Liver (tissue), 8 donors: ENCODE measurements at regions not wholly inside any gene's neighbourhood (a gene's known extent, or its start where the extent isn't known, plus 50 kb on each side); places are given as distances from the start of the nearest gene placed in this dataset.

ENCODE experiments used
- DNase-seq: peaks from one replicate; pipeline ENCODE4 v3.0.0-alpha.2; 2017; ENCODE audit warnings: low spot score
- H3K27ac ChIP-seq, 2 donors: one replicate each; pipeline ENCODE4 v1.7.0; 2013; ENCODE audit warnings: inconsistent platforms in 2 of 2, low read length in 2 of 2, control low read depth in 1 of 2, low read depth in 1 of 2, mild to moderate bottlenecking in 1 of 2
- H3K27me3 ChIP-seq, 4 donors: one replicate each; pipeline versions ENCODE4 v1.6.1 to v1.7.0; 2013; ENCODE audit warnings: low read length in 3 of 4, inconsistent platforms in 1 of 4, mild to moderate bottlenecking in 1 of 4, moderate library complexity in 1 of 4; ENCODE audit not compliant: control insufficient read depth in 4 of 4, insufficient read depth in 4 of 4
- H3K36me3 ChIP-seq, 4 donors: one replicate each; pipeline versions ENCODE4 v1.6.1 to v1.7.0; 2013; ENCODE audit warnings: low read length in 3 of 4, mild to moderate bottlenecking in 3 of 4, low read depth in 1 of 4, moderate library complexity in 1 of 4; ENCODE audit not compliant: control insufficient read depth in 4 of 4, insufficient read depth in 3 of 4
- H3K4me1 ChIP-seq, 4 donors: one replicate each; pipeline versions ENCODE4 v1.6.1 to v1.7.0; 2013; ENCODE audit warnings: low read length in 3 of 4, mild to moderate bottlenecking in 3 of 4, moderate library complexity in 1 of 4; ENCODE audit not compliant: control insufficient read depth in 4 of 4, insufficient read depth in 4 of 4
- H3K4me3 ChIP-seq, 3 donors: one replicate each; pipeline versions ENCODE4 v1.6.1 to v1.7.0; 2013; ENCODE audit warnings: low read length in 3 of 3, control low read depth in 1 of 3, low read depth in 1 of 3, mild to moderate bottlenecking in 1 of 3
- H3K9ac ChIP-seq, 2 donors: one replicate each; pipeline ENCODE4 v1.7.0; 2013; ENCODE audit warnings: low read length in 2 of 2, mild to moderate bottlenecking in 2 of 2, moderate library complexity in 2 of 2, control low read depth in 1 of 2, low read depth in 1 of 2
- H3K9me3 ChIP-seq, 4 donors: one replicate each; pipeline versions ENCODE4 v1.6.1 to v1.7.0; 2013; ENCODE audit warnings: low read length in 3 of 4; ENCODE audit not compliant: control insufficient read depth in 4 of 4
- EGR1 ChIP-seq, 2 donors: IDR thresholded peaks; 2 replicates each; pipeline ENCODE4 v1.6.1; 2016 to 2018; ENCODE audit warnings: antibody characterized with exemption in 2 of 2, low read depth in 2 of 2
- FOXA1 ChIP-seq: IDR thresholded peaks from 2 replicates; pipeline ENCODE4 v1.6.1; 2016; ENCODE audit warnings: antibody characterized with exemption
- FOXA2 ChIP-seq: IDR thresholded peaks from 2 replicates; pipeline ENCODE4 v1.6.1; 2016; ENCODE audit warnings: antibody characterized with exemption
- GABPA ChIP-seq, 2 donors: IDR thresholded peaks in 1 of 2; conservative IDR thresholded peaks in 1 of 2; 2 replicates each; pipeline ENCODE4 v1.6.1; 2016; ENCODE audit warnings: antibody characterized with exemption in 2 of 2, mild to moderate bottlenecking in 1 of 2, moderate library complexity in 1 of 2
- HNF4A ChIP-seq, 2 donors: conservative IDR thresholded peaks; 2 replicates each; pipeline ENCODE4 v1.6.1; 2016; ENCODE audit warnings: antibody characterized with exemption in 2 of 2, mild to moderate bottlenecking in 2 of 2
- HNF4G ChIP-seq: IDR thresholded peaks from 2 replicates; pipeline ENCODE4 v1.6.1; 2016; ENCODE audit warnings: antibody characterized with exemption
- JUND ChIP-seq, 2 donors: IDR thresholded peaks; 2 replicates each; pipeline ENCODE4 v1.6.1; 2016; ENCODE audit warnings: antibody characterized with exemption in 2 of 2
- NR2F2 ChIP-seq: IDR thresholded peaks from 2 replicates; pipeline ENCODE4 v1.6.1; 2016; ENCODE audit warnings: antibody characterized with exemption
- RAD21 ChIP-seq, 2 donors: IDR thresholded peaks; 2 replicates each; pipeline ENCODE4 v1.6.1; 2016; ENCODE audit warnings: antibody characterized with exemption in 2 of 2, mild to moderate bottlenecking in 2 of 2
- RXRA ChIP-seq, 2 donors: IDR thresholded peaks; 2 replicates each; pipeline ENCODE4 v1.6.1; 2017 to 2018; ENCODE audit warnings: antibody characterized with exemption in 2 of 2, mild to moderate bottlenecking in 1 of 2
- SP1 ChIP-seq: IDR thresholded peaks from 2 replicates; pipeline ENCODE4 v1.6.1; 2018; ENCODE audit warnings: antibody characterized with exemption, mild to moderate bottlenecking
- YY1 ChIP-seq: IDR thresholded peaks from 2 replicates; pipeline ENCODE4 v1.6.1; 2016; ENCODE audit warnings: antibody characterized with exemption, mild to moderate bottlenecking
- WGBS: extraction: QIAGEN DNeasy Blood & Tissue Kit; methylation state at CpG from one replicate; pipeline ENCODE4 v1.1.7; 2013; 5-methylcytosine and 5-hydroxymethylcytosine counted together
- TF ChIP-seq, protein P1 (sequence below): IDR thresholded peaks from 2 replicates; pipeline ENCODE4 v1.6.1; 2016; ENCODE audit warnings: antibody characterized with exemption
- TF ChIP-seq, protein P2 (sequence below): IDR thresholded peaks from 2 replicates; pipeline ENCODE4 v1.6.1; 2016; ENCODE audit warnings: antibody characterized with exemption, mild to moderate bottlenecking
- TF ChIP-seq, protein P3 (sequence below): IDR thresholded peaks from 2 replicates; pipeline ENCODE4 v1.6.1; 2016; ENCODE audit warnings: antibody characterized with exemption
- TF ChIP-seq, protein P4 (sequence below): fragments of 150-350 bp; IDR thresholded peaks from 2 replicates; pipeline ENCODE4 v1.5.1; 2017; ENCODE audit warnings: improper control_type of control experiment, low read depth, low read length; ENCODE audit not compliant: missing input control
- TF ChIP-seq, protein P5 (sequence below): IDR thresholded peaks from 2 replicates; pipeline ENCODE4 v1.6.1; 2016; ENCODE audit warnings: antibody characterized with exemption
- donor health status: healthy.
- donor health status: healthy.
- donor health status: healthy.
- donor health status: healthy.
- donor health status: healthy.

DNA sequence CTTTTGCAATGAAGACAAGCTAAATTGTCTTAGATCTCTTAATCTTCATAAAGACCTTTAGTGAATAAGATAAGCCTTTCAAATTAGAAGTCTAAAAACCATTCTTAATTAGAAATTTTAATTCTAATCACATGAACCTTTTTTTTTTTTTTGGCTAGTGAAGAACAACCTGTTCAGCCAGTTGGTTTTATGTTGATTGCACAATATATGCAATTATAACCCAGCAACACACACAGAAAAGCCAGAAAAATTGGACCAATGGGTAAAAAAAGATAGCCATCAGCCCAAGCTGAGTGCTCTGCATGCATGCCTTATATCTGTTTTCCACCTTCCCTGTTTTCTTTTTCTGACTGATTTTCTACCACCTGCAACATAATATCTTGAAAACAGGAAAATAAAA is 252.2 kb downstream of the SYT10 start:
- Histone ChIP-seq H3K27ac (no peak overlapping the region), H3K36me3 (no peaks in the 10 kb centered on the region), H3K4me3 (no peak overlapping the region), H3K9ac (no peak overlapping the region), H3K9me3 (peaks cover 0 to 3% (median 0%) of the 10 kb centered on the region in 4 donors), H3K4me1 (no peaks in the 10 kb centered on the region), H3K27me3 (no peaks in the 10 kb centered on the region)
- TF ChIP-seq NR2F2, result no peak
- DNase-seq, result no peak

DNA sequence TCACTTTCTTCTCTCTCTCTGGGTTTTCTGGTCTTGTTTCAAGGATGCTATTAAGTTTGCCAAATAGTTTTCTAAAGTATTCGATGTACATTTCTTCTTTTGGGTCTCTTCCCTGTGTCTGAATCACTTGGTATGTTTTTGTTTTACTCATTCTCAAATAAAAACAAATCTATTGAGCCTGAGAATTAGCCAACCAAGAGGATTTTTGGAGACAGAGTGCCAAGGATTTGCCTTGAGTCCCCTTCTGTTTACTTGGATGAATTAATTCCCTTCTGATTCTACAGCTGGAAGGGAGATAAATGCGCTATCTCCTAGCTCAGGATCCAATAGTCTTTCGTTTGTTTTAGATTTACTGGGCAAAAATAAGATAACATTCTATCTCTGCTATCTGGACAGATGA is 255.5 kb downstream of the SYT10 start:
- Histone ChIP-seq H3K4me1 (no peaks in the 10 kb centered on the region), H3K36me3 (no peaks in the 10 kb centered on the region), H3K27me3 (no peaks in the 10 kb centered on the region), H3K9ac (no peak overlapping the region), H3K4me3 (no peak overlapping the region), H3K9me3 (peaks cover 0 to 3% (median 0%) of the 10 kb centered on the region in 4 donors), H3K27ac (no peak overlapping the region)
- no peak for TF ChIP-seq EGR1 (IDR thresholded peaks at IDR 0.05; ENCODE audit: low read depth in 2 of 2)
- no peak for TF ChIP-seq NR2F2
- TF ChIP-seq YY1, result no peak
- no peak for TF ChIP-seq SP1
- TF ChIP-seq, protein P1, sequence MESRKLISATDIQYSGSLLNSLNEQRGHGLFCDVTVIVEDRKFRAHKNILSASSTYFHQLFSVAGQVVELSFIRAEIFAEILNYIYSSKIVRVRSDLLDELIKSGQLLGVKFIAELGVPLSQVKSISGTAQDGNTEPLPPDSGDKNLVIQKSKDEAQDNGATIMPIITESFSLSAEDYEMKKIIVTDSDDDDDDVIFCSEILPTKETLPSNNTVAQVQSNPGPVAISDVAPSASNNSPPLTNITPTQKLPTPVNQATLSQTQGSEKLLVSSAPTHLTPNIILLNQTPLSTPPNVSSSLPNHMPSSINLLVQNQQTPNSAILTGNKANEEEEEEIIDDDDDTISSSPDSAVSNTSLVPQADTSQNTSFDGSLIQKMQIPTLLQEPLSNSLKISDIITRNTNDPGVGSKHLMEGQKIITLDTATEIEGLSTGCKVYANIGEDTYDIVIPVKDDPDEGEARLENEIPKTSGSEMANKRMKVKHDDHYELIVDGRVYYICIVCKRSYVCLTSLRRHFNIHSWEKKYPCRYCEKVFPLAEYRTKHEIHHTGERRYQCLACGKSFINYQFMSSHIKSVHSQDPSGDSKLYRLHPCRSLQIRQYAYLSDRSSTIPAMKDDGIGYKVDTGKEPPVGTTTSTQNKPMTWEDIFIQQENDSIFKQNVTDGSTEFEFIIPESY, result no peak
- TF ChIP-seq, protein P2, sequence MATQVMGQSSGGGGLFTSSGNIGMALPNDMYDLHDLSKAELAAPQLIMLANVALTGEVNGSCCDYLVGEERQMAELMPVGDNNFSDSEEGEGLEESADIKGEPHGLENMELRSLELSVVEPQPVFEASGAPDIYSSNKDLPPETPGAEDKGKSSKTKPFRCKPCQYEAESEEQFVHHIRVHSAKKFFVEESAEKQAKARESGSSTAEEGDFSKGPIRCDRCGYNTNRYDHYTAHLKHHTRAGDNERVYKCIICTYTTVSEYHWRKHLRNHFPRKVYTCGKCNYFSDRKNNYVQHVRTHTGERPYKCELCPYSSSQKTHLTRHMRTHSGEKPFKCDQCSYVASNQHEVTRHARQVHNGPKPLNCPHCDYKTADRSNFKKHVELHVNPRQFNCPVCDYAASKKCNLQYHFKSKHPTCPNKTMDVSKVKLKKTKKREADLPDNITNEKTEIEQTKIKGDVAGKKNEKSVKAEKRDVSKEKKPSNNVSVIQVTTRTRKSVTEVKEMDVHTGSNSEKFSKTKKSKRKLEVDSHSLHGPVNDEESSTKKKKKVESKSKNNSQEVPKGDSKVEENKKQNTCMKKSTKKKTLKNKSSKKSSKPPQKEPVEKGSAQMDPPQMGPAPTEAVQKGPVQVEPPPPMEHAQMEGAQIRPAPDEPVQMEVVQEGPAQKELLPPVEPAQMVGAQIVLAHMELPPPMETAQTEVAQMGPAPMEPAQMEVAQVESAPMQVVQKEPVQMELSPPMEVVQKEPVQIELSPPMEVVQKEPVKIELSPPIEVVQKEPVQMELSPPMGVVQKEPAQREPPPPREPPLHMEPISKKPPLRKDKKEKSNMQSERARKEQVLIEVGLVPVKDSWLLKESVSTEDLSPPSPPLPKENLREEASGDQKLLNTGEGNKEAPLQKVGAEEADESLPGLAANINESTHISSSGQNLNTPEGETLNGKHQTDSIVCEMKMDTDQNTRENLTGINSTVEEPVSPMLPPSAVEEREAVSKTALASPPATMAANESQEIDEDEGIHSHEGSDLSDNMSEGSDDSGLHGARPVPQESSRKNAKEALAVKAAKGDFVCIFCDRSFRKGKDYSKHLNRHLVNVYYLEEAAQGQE, result no peak
- no peak for TF ChIP-seq FOXA1
- TF ChIP-seq GABPA (IDR thresholded peaks at IDR 0.05 in 1 of 2, conservative IDR thresholded peaks at IDR 0.05 in 1 of 2), result no peak
- no peak for TF ChIP-seq JUND (IDR thresholded peaks at IDR 0.05)
- TF ChIP-seq FOXA2, result no peak
- TF ChIP-seq HNF4A (conservative IDR thresholded peaks at IDR 0.05), result no peak
- no peak for TF ChIP-seq RXRA (IDR thresholded peaks at IDR 0.05)
- TF ChIP-seq, protein P3, sequence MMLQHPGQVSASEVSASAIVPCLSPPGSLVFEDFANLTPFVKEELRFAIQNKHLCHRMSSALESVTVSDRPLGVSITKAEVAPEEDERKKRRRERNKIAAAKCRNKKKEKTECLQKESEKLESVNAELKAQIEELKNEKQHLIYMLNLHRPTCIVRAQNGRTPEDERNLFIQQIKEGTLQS, result no peak
- TF ChIP-seq, protein P4, sequence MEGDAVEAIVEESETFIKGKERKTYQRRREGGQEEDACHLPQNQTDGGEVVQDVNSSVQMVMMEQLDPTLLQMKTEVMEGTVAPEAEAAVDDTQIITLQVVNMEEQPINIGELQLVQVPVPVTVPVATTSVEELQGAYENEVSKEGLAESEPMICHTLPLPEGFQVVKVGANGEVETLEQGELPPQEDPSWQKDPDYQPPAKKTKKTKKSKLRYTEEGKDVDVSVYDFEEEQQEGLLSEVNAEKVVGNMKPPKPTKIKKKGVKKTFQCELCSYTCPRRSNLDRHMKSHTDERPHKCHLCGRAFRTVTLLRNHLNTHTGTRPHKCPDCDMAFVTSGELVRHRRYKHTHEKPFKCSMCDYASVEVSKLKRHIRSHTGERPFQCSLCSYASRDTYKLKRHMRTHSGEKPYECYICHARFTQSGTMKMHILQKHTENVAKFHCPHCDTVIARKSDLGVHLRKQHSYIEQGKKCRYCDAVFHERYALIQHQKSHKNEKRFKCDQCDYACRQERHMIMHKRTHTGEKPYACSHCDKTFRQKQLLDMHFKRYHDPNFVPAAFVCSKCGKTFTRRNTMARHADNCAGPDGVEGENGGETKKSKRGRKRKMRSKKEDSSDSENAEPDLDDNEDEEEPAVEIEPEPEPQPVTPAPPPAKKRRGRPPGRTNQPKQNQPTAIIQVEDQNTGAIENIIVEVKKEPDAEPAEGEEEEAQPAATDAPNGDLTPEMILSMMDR, result no peak
- no peak for TF ChIP-seq HNF4G
- TF ChIP-seq, protein P5, sequence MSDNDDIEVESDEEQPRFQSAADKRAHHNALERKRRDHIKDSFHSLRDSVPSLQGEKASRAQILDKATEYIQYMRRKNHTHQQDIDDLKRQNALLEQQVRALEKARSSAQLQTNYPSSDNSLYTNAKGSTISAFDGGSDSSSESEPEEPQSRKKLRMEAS, result no peak
- no peak for TF ChIP-seq RAD21 (IDR thresholded peaks at IDR 0.05)
- no peak for DNase-seq
- 57% methylated on average over 3 of the region's 3 CpGs for WGBS
